RPMI7951 (cell line): ENCODE measurements at regions not wholly inside any gene's neighbourhood (a gene's known extent, or its start where the extent isn't known, plus 50 kb on each side); places are given as distances from the start of the nearest gene placed in this dataset.
"Not testable (repeated sequence)": the region's sequence is repeated elsewhere in the genome, so short reads cannot be mapped to it uniquely, and the experiment has no call there.

ENCODE experiments used
- DNase-seq: peaks from one replicate; pipeline ENCODE4 v3.0.0-alpha.2; 2012; ENCODE audit warnings: low read depth

- DNase-seq: no peak
Measured at GRCh38 chr2:122707224-122707824, 951.9 kb downstream of the TSN start.

GRCh38 chr2:122710049-122710448 lies 954.6 kb downstream of the TSN start:
- DNase-seq: no peak

- DNase-seq: no peak
Measured at GRCh38 chr2:122713800-122714199, 958.3 kb downstream of the TSN start.

GRCh38 chr2:122720822-122721221 lies 965.4 kb downstream of the TSN start:
- DNase-seq: not testable (repeated sequence)

- peak; percentile 41 for DNase-seq
Measured at GRCh38 chr2:122734766-122735424, 979.4 kb downstream of the TSN start.

GRCh38 chr2:122736279-122736678 lies 980.8 kb downstream of the TSN start:
- DNase-seq: peak; percentile 52

GRCh38 chr2:122737429-122738077 lies 982.1 kb downstream of the TSN start:
- peak; percentile 26 for DNase-seq

GRCh38 chr2:122739732-122740593 lies 984.5 kb downstream of the TSN start:
- DNase-seq: no peak

- no peak for DNase-seq
Measured at GRCh38 chr2:122740594-122740948, 985.1 kb downstream of the TSN start.

GRCh38 chr2:122741403-122741802 lies 986.0 kb downstream of the TSN start:
- no peak for DNase-seq

- no peak for DNase-seq
Measured at GRCh38 chr2:122743021-122743675, 987.7 kb downstream of the TSN start.

GRCh38 chr2:122745603-122746002 lies 990.2 kb downstream of the TSN start:
- DNase-seq: no peak

- DNase-seq: no peak
Measured at GRCh38 chr2:122747670-122748069, 992.2 kb downstream of the TSN start.

GRCh38 chr2:122748552-122749011 lies 993.1 kb downstream of the TSN start:
- peak; percentile 77 for DNase-seq

- DNase-seq: no peak
Measured at GRCh38 chr2:122749405-122749804, 994.0 kb downstream of the TSN start.

GRCh38 chr2:122750095-122750494 lies 994.6 kb downstream of the TSN start:
- DNase-seq: no peak

GRCh38 chr2:122750808-122751207 lies 995.4 kb downstream of the TSN start:
- no peak for DNase-seq

GRCh38 chr2:122753336-122753735 lies 997.9 kb downstream of the TSN start:
- DNase-seq: no peak

GRCh38 chr2:122754561-122754960 lies 999.1 kb downstream of the TSN start:
- no peak for DNase-seq

GRCh38 chr2:122755281-122755780 lies 999.9 kb downstream of the TSN start:
- DNase-seq: no peak

- no peak for DNase-seq
Measured at GRCh38 chr2:122758967-122759366, 1003.5 kb downstream of the TSN start.

- no peak for DNase-seq
Measured at GRCh38 chr2:122764014-122764413, 1008.6 kb downstream of the TSN start.
